ENCODE measurements at regions not wholly inside any gene's neighbourhood (a gene's known extent, or its start where the extent isn't known, plus 50 kb on each side); places are given as distances from the start of the nearest gene placed in this dataset.

GRCh38 chr6:146878952-146879340 lies 280.2 kb downstream of the ADGB start:
- Histone ChIP-seq H3K9ac (ENCODE audit: low read depth in 2 of 2, low read length in 2 of 2) (no peak overlapping the region), H3K27ac (no peak overlapping the region), H3K4me1 (no peaks in the 10 kb centered on the region), H3K36me3 (no peaks in the 10 kb centered on the region), H3K27me3 (no peaks in the 10 kb centered on the region), H3K9me3 (no peaks in the 10 kb centered on the region), H3K4me3 (no peak overlapping the region)
- intact Hi-C loops (cut with DNase I) = no loop called here
- DNase-seq = no peak
- no peak for TF ChIP-seq CTCF (IDR thresholded peaks at IDR 0.05)

GRCh38 chr6:146879406-146880117 lies 280.8 kb downstream of the ADGB start:
- no peak for DNase-seq
- Histone ChIP-seq H3K9ac (ENCODE audit: low read depth in 2 of 2, low read length in 2 of 2) (no peak overlapping the region), H3K4me3 (no peak overlapping the region), H3K27me3 (no peaks in the 10 kb centered on the region), H3K27ac (no peak overlapping the region), H3K4me1 (no peaks in the 10 kb centered on the region), H3K9me3 (no peaks in the 10 kb centered on the region), H3K36me3 (no peaks in the 10 kb centered on the region)
- no peak for TF ChIP-seq CTCF (IDR thresholded peaks at IDR 0.05)
- intact Hi-C loops (cut with DNase I) = no loop called here

- H3K9me3 ChIP-seq = no peaks in the 10 kb centered on the region
- no peak overlapping the region for H3K27ac ChIP-seq
- H3K36me3 ChIP-seq = no peaks in the 10 kb centered on the region
- intact Hi-C loops (cut with DNase I) = no loop called here
- no peak for TF ChIP-seq CTCF (IDR thresholded peaks at IDR 0.05)
- no peak overlapping the region for H3K9ac ChIP-seq (ENCODE audit: low read depth in 2 of 2, low read length in 2 of 2)
- no peak overlapping the region for H3K4me3 ChIP-seq
- DNase-seq = no peak
- H3K4me1 ChIP-seq = no peaks in the 10 kb centered on the region
- H3K27me3 ChIP-seq = no peaks in the 10 kb centered on the region
Measured at GRCh38 chr6:146881228-146882181, 282.7 kb downstream of the ADGB start.

- Histone ChIP-seq H3K4me1 (no peaks in the 10 kb centered on the region), H3K27ac (peak overlapping the region; percentile 61), H3K4me3 (no peak overlapping the region), H3K36me3 (no peaks in the 10 kb centered on the region), H3K9ac (ENCODE audit: low read depth in 2 of 2, low read length in 2 of 2) (no peak overlapping the region), H3K9me3 (no peaks in the 10 kb centered on the region), H3K27me3 (no peaks in the 10 kb centered on the region)
- no peak for TF ChIP-seq CTCF (IDR thresholded peaks at IDR 0.05)
- no peak for DNase-seq
- intact Hi-C loops (cut with DNase I) = no loop called here
Measured at GRCh38 chr6:146883640-146884531, 285.1 kb downstream of the ADGB start.

- no peak for DNase-seq
- H3K4me3 ChIP-seq = no peak overlapping the region
- H3K9me3 ChIP-seq = no peaks in the 10 kb centered on the region
- H3K9ac ChIP-seq (ENCODE audit: low read depth in 2 of 2, low read length in 2 of 2) = no peak overlapping the region
- intact Hi-C loops (cut with DNase I) = no loop called here
- H3K27me3 ChIP-seq = no peaks in the 10 kb centered on the region
- peak overlapping the region; percentile 61 for H3K27ac ChIP-seq
- no peaks in the 10 kb centered on the region for H3K4me1 ChIP-seq
- no peaks in the 10 kb centered on the region for H3K36me3 ChIP-seq
- no peak for TF ChIP-seq CTCF (IDR thresholded peaks at IDR 0.05)
Measured at GRCh38 chr6:146884728-146885127, 286.0 kb downstream of the ADGB start.
